DND-41 (cell line): ENCODE measurements at regions not wholly inside any gene's neighbourhood (a gene's known extent, or its start where the extent isn't known, plus 50 kb on each side); places are given as distances from the start of the nearest gene placed in this dataset.

Experiments used
- ATAC-seq: fragments of 200-7000 bp; cut with Tn5 transposase; 3 replicates; pipeline ENCODE4 v1.9.1; 2021; ENCODE audit warnings: low read depth; ENCODE audit not compliant: insufficient read depth
- DNase-seq: peaks from one replicate; pipeline ENCODE4 v3.0.0-alpha.2; 2020
- H2AFZ ChIP-seq: 2 replicates; pipeline ENCODE4 v1.6.0; 2012; ENCODE audit warnings: low read depth, low read length
- H3K27ac ChIP-seq: 2 replicates; pipeline ENCODE4 v1.5.1; 2012; ENCODE audit warnings: low read length, inconsistent platforms
- H3K27me3 ChIP-seq: fragments of 200-600 bp; sonication (generic); 2 replicates; pipeline ENCODE4 v1.6.0; 2012; ENCODE audit warnings: low read length, mild to moderate bottlenecking, inconsistent platforms; ENCODE audit not compliant: insufficient read depth, poor library complexity
- H3K36me3 ChIP-seq: 2 replicates; pipeline ENCODE4 v1.5.1; 2012; ENCODE audit warnings: low read length, inconsistent platforms; ENCODE audit not compliant: insufficient read depth
- H3K4me1 ChIP-seq: 2 replicates; pipeline ENCODE4 v1.5.1; 2012; ENCODE audit warnings: mild to moderate bottlenecking, low read length; ENCODE audit not compliant: insufficient read depth
- H3K4me2 ChIP-seq: 2 replicates; pipeline ENCODE4 v1.6.0; 2012; ENCODE audit warnings: mild to moderate bottlenecking, moderate library complexity, low read length, inconsistent platforms; ENCODE audit not compliant: insufficient read depth
- H3K4me3 ChIP-seq, 2 experiments: fragments of 200-600 bp in 1 of 2; shearing (Covaris generic) in 1 of 2; 2 replicates each; pipeline ENCODE4 v1.5.1; 2012 to 2016; ENCODE audit warnings: inconsistent platforms in 2 of 2, low read length in 2 of 2, mild to moderate bottlenecking in 2 of 2, low read depth in 1 of 2, moderate library complexity in 1 of 2
- H3K79me2 ChIP-seq: 2 replicates; pipeline ENCODE4 v1.6.0; 2012; ENCODE audit warnings: low read length, inconsistent platforms; ENCODE audit not compliant: insufficient read depth
- H3K9ac ChIP-seq: 2 replicates; pipeline ENCODE4 v1.6.0; 2012; ENCODE audit warnings: low read depth, mild to moderate bottlenecking, inconsistent platforms, low read length, moderate library complexity
- H3K9me3 ChIP-seq: 2 replicates; pipeline ENCODE4 v1.5.1; 2012; ENCODE audit warnings: low read length, moderate library complexity, mild to moderate bottlenecking, inconsistent platforms; ENCODE audit not compliant: insufficient read depth, severe bottlenecking
- H4K20me1 ChIP-seq: 2 replicates; pipeline ENCODE4 v1.6.0; 2012; ENCODE audit warnings: low read length; ENCODE audit not compliant: insufficient read depth
- EZH2 ChIP-seq: IDR thresholded peaks from 3 replicates; pipeline ENCODE4 v1.6.1; 2012; ENCODE audit warnings: borderline replicate concordance, low read depth, mild to moderate bottlenecking, moderate library complexity, low read length, inconsistent platforms; ENCODE audit not compliant: severe bottlenecking
- TF ChIP-seq, protein P1 (sequence below): IDR thresholded peaks from 2 replicates; pipeline ENCODE4 v1.5.1; 2012; ENCODE audit warnings: borderline replicate concordance, low read length, moderate library complexity, mild to moderate bottlenecking; ENCODE audit not compliant: poor library complexity, severe bottlenecking; ENCODE audit errors: extremely low read depth

DNA sequence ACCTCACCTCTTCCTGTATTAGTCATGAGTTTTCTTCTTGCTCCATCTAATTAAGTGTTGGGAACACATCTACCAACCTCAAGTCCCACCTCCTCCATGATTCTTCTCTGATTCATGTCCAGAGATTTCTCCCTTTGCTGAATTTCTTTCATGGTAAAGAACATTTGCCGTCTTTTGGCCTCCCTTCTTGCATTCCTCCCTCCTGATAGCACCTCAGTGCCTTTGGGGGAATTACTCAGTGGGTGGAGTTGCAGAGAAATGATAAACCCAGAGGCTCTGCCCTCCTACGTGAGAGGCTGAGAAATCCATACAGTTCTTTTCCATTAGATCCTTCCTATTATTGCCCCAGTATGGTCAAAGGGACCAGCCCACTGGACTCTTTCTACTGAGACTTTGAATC lies 651.9 kb downstream of the SLC4A3 start:
- DNase-seq (no peak), ATAC-seq (no peak)
- no peaks in the 10 kb centered on the region for H4K20me1 ChIP-seq
- no peaks in the 10 kb centered on the region for H3K9me3 ChIP-seq
- no peak overlapping the region for H2AFZ ChIP-seq
- no peak for TF ChIP-seq EZH2
- TF ChIP-seq, protein P1, sequence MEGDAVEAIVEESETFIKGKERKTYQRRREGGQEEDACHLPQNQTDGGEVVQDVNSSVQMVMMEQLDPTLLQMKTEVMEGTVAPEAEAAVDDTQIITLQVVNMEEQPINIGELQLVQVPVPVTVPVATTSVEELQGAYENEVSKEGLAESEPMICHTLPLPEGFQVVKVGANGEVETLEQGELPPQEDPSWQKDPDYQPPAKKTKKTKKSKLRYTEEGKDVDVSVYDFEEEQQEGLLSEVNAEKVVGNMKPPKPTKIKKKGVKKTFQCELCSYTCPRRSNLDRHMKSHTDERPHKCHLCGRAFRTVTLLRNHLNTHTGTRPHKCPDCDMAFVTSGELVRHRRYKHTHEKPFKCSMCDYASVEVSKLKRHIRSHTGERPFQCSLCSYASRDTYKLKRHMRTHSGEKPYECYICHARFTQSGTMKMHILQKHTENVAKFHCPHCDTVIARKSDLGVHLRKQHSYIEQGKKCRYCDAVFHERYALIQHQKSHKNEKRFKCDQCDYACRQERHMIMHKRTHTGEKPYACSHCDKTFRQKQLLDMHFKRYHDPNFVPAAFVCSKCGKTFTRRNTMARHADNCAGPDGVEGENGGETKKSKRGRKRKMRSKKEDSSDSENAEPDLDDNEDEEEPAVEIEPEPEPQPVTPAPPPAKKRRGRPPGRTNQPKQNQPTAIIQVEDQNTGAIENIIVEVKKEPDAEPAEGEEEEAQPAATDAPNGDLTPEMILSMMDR = no peak
- no peaks in the 10 kb centered on the region for H3K79me2 ChIP-seq
- H3K4me3 ChIP-seq = no peak overlapping the region
- H3K9ac ChIP-seq = no peak overlapping the region
- H3K4me2 ChIP-seq = no peak overlapping the region
- H3K27me3 ChIP-seq = no peaks in the 10 kb centered on the region
- H3K27ac ChIP-seq = no peak overlapping the region
- no peaks in the 10 kb centered on the region for H3K36me3 ChIP-seq
- H3K4me1 ChIP-seq = no peaks in the 10 kb centered on the region

- Histone ChIP-seq H3K9me3 (no peaks in the 10 kb centered on the region), H3K27ac (no peak overlapping the region), H3K4me3 (no peak overlapping the region), H3K36me3 (no peaks in the 10 kb centered on the region), H3K79me2 (no peaks in the 10 kb centered on the region), H3K27me3 (no peaks in the 10 kb centered on the region), H3K4me1 (no peaks in the 10 kb centered on the region), H2AFZ (no peak overlapping the region), H3K4me2 (no peak overlapping the region), H3K9ac (no peak overlapping the region), H4K20me1 (no peaks in the 10 kb centered on the region)
- DNase-seq (no peak), ATAC-seq (no peak)
- TF ChIP-seq, protein P1 = no peak
- no peak for TF ChIP-seq EZH2
These were observed 652.4 kb downstream of the SLC4A3 start for GRCh38 chr2:220279840-220280239.

- H3K27ac ChIP-seq = no peak overlapping the region
- ATAC-seq (no peak), DNase-seq (no peak)
- no peaks in the 10 kb centered on the region for H3K79me2 ChIP-seq
- no peaks in the 10 kb centered on the region for H3K9me3 ChIP-seq
- no peaks in the 10 kb centered on the region for H3K27me3 ChIP-seq
- H3K4me2 ChIP-seq = no peak overlapping the region
- no peaks in the 10 kb centered on the region for H3K4me1 ChIP-seq
- H3K9ac ChIP-seq = no peak overlapping the region
- H4K20me1 ChIP-seq = no peaks in the 10 kb centered on the region
- TF ChIP-seq EZH2 = no peak
- TF ChIP-seq, protein P1 = no peak
- no peak overlapping the region for H3K4me3 ChIP-seq
- H2AFZ ChIP-seq = no peak overlapping the region
- H3K36me3 ChIP-seq = no peaks in the 10 kb centered on the region
These were observed 653.3 kb downstream of the SLC4A3 start for GRCh38 chr2:220280736-220281135.

- H3K4me2 ChIP-seq = no peak overlapping the region
- H3K9me3 ChIP-seq = no peaks in the 10 kb centered on the region
- ATAC-seq = no peak
- H3K27me3 ChIP-seq = no peaks in the 10 kb centered on the region
- TF ChIP-seq, protein P1 = no peak
- no peak for TF ChIP-seq EZH2
- H3K4me1 ChIP-seq = no peaks in the 10 kb centered on the region
- no peaks in the 10 kb centered on the region for H4K20me1 ChIP-seq
- H3K36me3 ChIP-seq = no peaks in the 10 kb centered on the region
- H2AFZ ChIP-seq = no peak overlapping the region
- no peak for DNase-seq
- H3K9ac ChIP-seq = no peak overlapping the region
- H3K4me3 ChIP-seq = no peak overlapping the region
- H3K27ac ChIP-seq = no peak overlapping the region
- no peaks in the 10 kb centered on the region for H3K79me2 ChIP-seq
These were observed 654.3 kb downstream of the SLC4A3 start for GRCh38 chr2:220281771-220282170.
